Upper lobe of left lung (tissue), 4 donors: ENCODE measurements at regions not wholly inside any gene's neighbourhood (a gene's known extent, or its start where the extent isn't known, plus 50 kb on each side); places are given as distances from the start of the nearest gene placed in this dataset.

Source experiments
- CTCF ChIP-seq, 6 experiments: fragments of 450-650 bp in 4 of 6; fragments of 200-600 bp in 2 of 6; sonication (generic) in 2 of 6; IDR thresholded peaks; one replicate each; pipeline ENCODE4 v1.5.1; 2016 to 2019; ENCODE audit warnings: antibody characterized with exemption in 6 of 6
- POLR2A ChIP-seq, 4 donors: fragments of 450-650 bp; IDR thresholded peaks; one replicate each; pipeline ENCODE4 v1.5.1; 2016 to 2017; ENCODE audit warnings: antibody characterized with exemption in 4 of 4, mild to moderate bottlenecking in 2 of 4
- POLR2AphosphoS5 ChIP-seq, 2 donors: sonication (generic); formaldehyde crosslinking; IDR thresholded peaks; one replicate each; pipeline ENCODE4 v1.5.1; 2017; ENCODE audit warnings: antibody characterized with exemption in 2 of 2

GRCh38 chr5:112583166-112583565 lies 154.5 kb upstream of the APC start:
- TF ChIP-seq CTCF (IDR thresholded peaks at IDR 0.05), result no peak
- TF ChIP-seq POLR2A (IDR thresholded peaks at IDR 0.05), result no peak
- no peak for TF ChIP-seq POLR2AphosphoS5 (IDR thresholded peaks at IDR 0.05)
